HepG2 (cell line): ENCODE measurements at regions not wholly inside any gene's neighbourhood (a gene's known extent, or its start where the extent isn't known, plus 50 kb on each side); places are given as distances from the start of the nearest gene placed in this dataset.

ENCODE experiments used
- ATAC-seq: fragments of 200-7000 bp; cut with Tn5 transposase; 3 replicates; pipeline ENCODE4 v1.9.1; 2020; ENCODE audit warnings: mild to moderate bottlenecking, moderate library complexity
- BruUV-seq: library from RNA; stranded (reverse); fragments of 400-500 nt; replicated peaks from 2 replicates; lab custom pipeline; 2021; lab: Mats Ljungman, UMichigan
- CTCF ChIA-PET: fragments of 300-600 bp; formaldehyde crosslinking; extraction: SDS; loops from one replicate; lab custom pipeline; 2021; ENCODE audit warnings: low total read pairs, inconsistent platforms, low intra/inter-chr PET ratio; lab: Yijun Ruan, JAX
- POLR2A ChIA-PET: fragments of 350-600 bp; sonication (Branson Sonifier 250); formaldehyde crosslinking; loops from one replicate; lab custom pipeline; 2020; ENCODE audit warnings: antibody characterized with exemption, inconsistent platforms; lab: Yijun Ruan, JAX
- DNase-seq: peaks from one replicate; pipeline ENCODE4 v3.0.0-alpha.2; 2015; ENCODE audit warnings: low spot score
- FAIRE-seq: peaks from 3 replicates; lab custom pipeline; 2011; peaks lifted over from hg19 to GRCh38; lab: Jason Lieb, UNC
- H2AFZ ChIP-seq: one replicate; pipeline ENCODE4 v1.6.1; 2011; ENCODE audit warnings: low read length, inconsistent platforms
- H3K27ac ChIP-seq: fragments of 300-600 bp; 3 replicates; pipeline ENCODE4 v1.8.0; 2011; ENCODE audit warnings: mixed run types, mild to moderate bottlenecking, mixed read lengths, low read length, inconsistent platforms; ENCODE audit not compliant: insufficient read depth; ENCODE audit errors: extremely low read length
- H3K27me3 ChIP-seq, 2 experiments: fragments of 200-600 bp in 1 of 2; 2 replicates in 1 of 2; 3 replicates in 1 of 2; pipeline versions ENCODE4 v1.6.0 to v1.8.0; 2011; ENCODE audit warnings: low read length in 2 of 2, mild to moderate bottlenecking in 2 of 2, moderate library complexity in 2 of 2, inconsistent platforms in 1 of 2; ENCODE audit not compliant: insufficient read depth in 2 of 2, control insufficient read depth in 1 of 2
- H3K36me3 ChIP-seq, 2 experiments: fragments of 200-600 bp in 1 of 2; replicated peaks in 1 of 2; 2 replicates in 1 of 2; 3 replicates in 1 of 2; pipeline versions ENCODE4 v1.5.1 to v1.8.0; 2011; ENCODE audit warnings: low read length in 2 of 2, inconsistent platforms in 1 of 2; ENCODE audit not compliant: insufficient read depth in 2 of 2, control insufficient read depth in 1 of 2
- H3K4me1 ChIP-seq: 2 replicates; pipeline ENCODE4 v1.5.1; 2012; ENCODE audit warnings: low read length, inconsistent platforms; ENCODE audit not compliant: insufficient read depth
- H3K4me2 ChIP-seq: 2 replicates; pipeline ENCODE4 v1.6.0; 2011; ENCODE audit warnings: low read depth, low read length, inconsistent platforms
- H3K4me3 ChIP-seq, 3 experiments: fragments of 200-600 bp in 1 of 3; sonication (generic), shearing (Covaris generic) in 1 of 3; replicated peaks in 1 of 3; 2 replicates each; pipeline ENCODE4 v1.5.1; 2011 to 2016; ENCODE audit warnings: low read length in 3 of 3, inconsistent platforms in 2 of 3, low read depth in 2 of 3, mild to moderate bottlenecking in 2 of 3, control low read depth in 1 of 3, mixed read lengths in 1 of 3; ENCODE audit not compliant: insufficient read depth in 1 of 3
- H3K79me2 ChIP-seq: one replicate; pipeline ENCODE4 v1.6.1; 2011; ENCODE audit warnings: low read length, inconsistent platforms; ENCODE audit not compliant: insufficient read depth
- H3K9ac ChIP-seq: 2 replicates; pipeline ENCODE4 v1.6.0; 2011; ENCODE audit warnings: mild to moderate bottlenecking, low read depth, low read length, inconsistent platforms; ENCODE audit not compliant: insufficient read depth
- H3K9me3 ChIP-seq: 2 replicates; pipeline ENCODE4 v1.5.1; 2012; ENCODE audit warnings: mild to moderate bottlenecking, low read length
- H4K20me1 ChIP-seq: 2 replicates; pipeline ENCODE4 v1.6.0; 2011; ENCODE audit warnings: inconsistent platforms, mild to moderate bottlenecking, low read length, moderate library complexity; ENCODE audit not compliant: insufficient read depth
- CBX5 ChIP-seq: sonication (generic); formaldehyde crosslinking; IDR thresholded peaks from 2 replicates; pipeline ENCODE4 v1.4.0; 2020; ENCODE audit warnings: missing genetic modification reagents, borderline replicate concordance
- EZH2 ChIP-seq: conservative IDR thresholded peaks from 2 replicates; pipeline ENCODE4 v1.6.1; 2012; ENCODE audit warnings: mild to moderate bottlenecking, low read depth, low read length, moderate library complexity
- FOXJ3 ChIP-seq: sonication (generic); formaldehyde crosslinking; IDR thresholded peaks from 2 replicates; pipeline ENCODE4 v1.4.0; 2020; ENCODE audit warnings: missing genetic modification reagents, mild to moderate bottlenecking, borderline replicate concordance
- HDAC1 ChIP-seq: sonication (generic); formaldehyde crosslinking; IDR thresholded peaks from 2 replicates; pipeline ENCODE4 v1.5.1; 2020; ENCODE audit warnings: mild to moderate bottlenecking, missing genetic modification reagents
- MBNL3 ChIP-seq: fragments of 250-450 bp; sonication (Bioruptor Pico); conservative IDR thresholded peaks from 2 replicates; pipeline ENCODE4 v1.8.0; 2022; ENCODE audit warnings: mild to moderate bottlenecking, inconsistent platforms
- RFX3 ChIP-seq: IDR thresholded peaks from 2 replicates; pipeline ENCODE4 v1.6.1; 2016; ENCODE audit warnings: missing biosample characterization, missing genetic modification reagents
- SAP130 ChIP-seq: IDR thresholded peaks from 2 replicates; pipeline ENCODE4 v1.6.1; 2016; ENCODE audit warnings: low read depth
- SSRP1 ChIP-seq: IDR thresholded peaks from 2 replicates; pipeline ENCODE4 v1.6.1; 2016; ENCODE audit warnings: control low read depth
- TOPORS ChIP-seq: sonication (generic); formaldehyde crosslinking; IDR thresholded peaks from 2 replicates; pipeline ENCODE4 v1.8.0; 2023; ENCODE audit warnings: mild to moderate bottlenecking, missing genetic modification reagents
- ZBTB7A ChIP-seq: sonication (generic); formaldehyde crosslinking; IDR thresholded peaks from 2 replicates; pipeline ENCODE4 v1.8.0; 2022; ENCODE audit warnings: mild to moderate bottlenecking, missing genetic modification reagents
- ZFAT ChIP-seq: sonication (generic); formaldehyde crosslinking; conservative IDR thresholded peaks from 2 replicates; pipeline ENCODE4 v1.8.1; 2023; ENCODE audit warnings: missing genetic modification reagents, inconsistent platforms
- ZNF101 ChIP-seq: sonication (generic); formaldehyde crosslinking; IDR thresholded peaks from 2 replicates; pipeline ENCODE4 v1.4.0; 2020; ENCODE audit warnings: mild to moderate bottlenecking, low read depth, missing genetic modification reagents, borderline replicate concordance
- ZNF549 ChIP-seq: sonication (generic); formaldehyde crosslinking; IDR thresholded peaks from 2 replicates; pipeline ENCODE4 v1.5.0; 2020; ENCODE audit warnings: missing genetic modification reagents
- WGBS: methylation state at CpG from one replicate; pipeline ENCODE4 v1.1.6; 2017; ENCODE audit warnings: low lambda C conversion rate; 5-methylcytosine and 5-hydroxymethylcytosine counted together
- in situ Hi-C: cut with HindIII; loops from 2 replicates; pipeline ENCODE4 v1.10.0; 2017; ENCODE audit warnings: low pct_unique_long_range_greater_than_20kb; ENCODE audit not compliant: extremely low pct_ligation_motif_present
- intact Hi-C: fragments of 100-400 bp; cut with micrococcal nuclease; formaldehyde crosslinking; loops from one replicate; pipeline ENCODE4 v1.10.0; 2022; ENCODE audit not compliant: unreplicated experiment
- TF ChIP-seq, protein P1 (sequence below): sonication (generic); formaldehyde crosslinking; IDR thresholded peaks from 2 replicates; pipeline ENCODE4 v1.5.0; 2020; ENCODE audit warnings: missing genetic modification reagents
- TF ChIP-seq, protein P2 (sequence below): sonication (generic); formaldehyde crosslinking; IDR thresholded peaks from 2 replicates; pipeline ENCODE4 v1.8.1; 2023; ENCODE audit warnings: mild to moderate bottlenecking, missing genetic modification reagents

DNA sequence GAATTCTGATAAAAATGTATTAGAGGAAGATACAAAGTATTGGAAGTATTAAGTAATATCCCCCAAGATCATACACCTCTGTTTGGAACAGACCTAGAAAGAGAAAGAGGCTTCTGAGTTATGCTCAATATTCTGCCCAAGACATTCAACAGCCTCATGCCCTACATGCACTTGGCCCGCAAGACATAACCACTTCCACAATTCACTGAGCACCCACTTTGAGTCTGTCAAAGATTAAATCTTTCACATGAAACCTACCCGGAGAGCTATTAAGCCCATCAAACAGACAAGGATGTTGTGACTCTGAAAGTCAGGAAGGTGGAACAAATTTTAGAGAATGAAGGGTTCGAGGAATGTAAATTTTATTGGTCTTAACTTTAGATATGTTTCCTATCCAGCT, 344.7 kb upstream of the SYT4 start (continued):
- no peak for TF ChIP-seq ZNF101 (CRISPR knock-in tag)
- TF ChIP-seq RFX3 (CRISPR knock-in tag) = no peak
- no peak for TF ChIP-seq MBNL3
- no peak for TF ChIP-seq CBX5 (CRISPR knock-in tag)
- TF ChIP-seq TOPORS (CRISPR knock-in tag) = no peak
- TF ChIP-seq, protein P1, sequence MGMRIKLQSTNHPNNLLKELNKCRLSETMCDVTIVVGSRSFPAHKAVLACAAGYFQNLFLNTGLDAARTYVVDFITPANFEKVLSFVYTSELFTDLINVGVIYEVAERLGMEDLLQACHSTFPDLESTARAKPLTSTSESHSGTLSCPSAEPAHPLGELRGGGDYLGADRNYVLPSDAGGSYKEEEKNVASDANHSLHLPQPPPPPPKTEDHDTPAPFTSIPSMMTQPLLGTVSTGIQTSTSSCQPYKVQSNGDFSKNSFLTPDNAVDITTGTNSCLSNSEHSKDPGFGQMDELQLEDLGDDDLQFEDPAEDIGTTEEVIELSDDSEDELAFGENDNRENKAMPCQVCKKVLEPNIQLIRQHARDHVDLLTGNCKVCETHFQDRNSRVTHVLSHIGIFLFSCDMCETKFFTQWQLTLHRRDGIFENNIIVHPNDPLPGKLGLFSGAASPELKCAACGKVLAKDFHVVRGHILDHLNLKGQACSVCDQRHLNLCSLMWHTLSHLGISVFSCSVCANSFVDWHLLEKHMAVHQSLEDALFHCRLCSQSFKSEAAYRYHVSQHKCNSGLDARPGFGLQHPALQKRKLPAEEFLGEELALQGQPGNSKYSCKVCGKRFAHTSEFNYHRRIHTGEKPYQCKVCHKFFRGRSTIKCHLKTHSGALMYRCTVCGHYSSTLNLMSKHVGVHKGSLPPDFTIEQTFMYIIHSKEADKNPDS = no peak
- TF ChIP-seq ZFAT (CRISPR knock-in tag) = no peak
- no peak for TF ChIP-seq EZH2
- TF ChIP-seq SAP130 (CRISPR knock-in tag) = no peak
- TF ChIP-seq, protein P2, sequence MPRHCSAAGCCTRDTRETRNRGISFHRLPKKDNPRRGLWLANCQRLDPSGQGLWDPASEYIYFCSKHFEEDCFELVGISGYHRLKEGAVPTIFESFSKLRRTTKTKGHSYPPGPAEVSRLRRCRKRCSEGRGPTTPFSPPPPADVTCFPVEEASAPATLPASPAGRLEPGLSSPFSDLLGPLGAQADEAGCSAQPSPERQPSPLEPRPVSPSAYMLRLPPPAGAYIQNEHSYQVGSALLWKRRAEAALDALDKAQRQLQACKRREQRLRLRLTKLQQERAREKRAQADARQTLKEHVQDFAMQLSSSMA (CRISPR knock-in tag) = no peak
- no peak for TF ChIP-seq SSRP1 (CRISPR knock-in tag)
- TF ChIP-seq HDAC1 (CRISPR knock-in tag) = no peak

DNA sequence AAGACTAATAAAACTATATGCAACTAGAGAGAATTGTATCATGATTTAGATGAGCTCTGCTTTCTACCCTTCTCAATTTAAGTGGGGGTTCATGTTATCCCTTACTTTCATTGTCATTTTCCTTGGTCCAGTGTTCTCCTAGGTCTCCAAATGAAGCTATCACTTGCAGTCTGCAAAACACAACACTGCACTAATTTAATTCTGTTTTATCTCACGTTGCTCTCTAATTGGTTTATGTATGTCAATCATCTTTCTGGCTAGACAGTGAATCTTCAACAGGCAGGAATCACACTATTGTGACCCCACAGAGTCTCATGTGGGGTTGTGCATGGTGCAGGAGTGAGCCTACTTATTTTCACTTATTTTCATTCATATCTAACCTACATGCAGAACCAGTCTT, 348.3 kb upstream of the SYT4 start:
- TF ChIP-seq FOXJ3 (CRISPR knock-in tag) (no peak), ZNF549 (CRISPR knock-in tag) (no peak), ZBTB7A (no peak)
- no peaks in the 10 kb centered on the region for H3K9me3 ChIP-seq
- H3K27me3 ChIP-seq = no peaks in the 10 kb centered on the region
- no peak overlapping the region for H3K4me3 ChIP-seq
- ChIA-PET CTCF (no interaction called here), POLR2A (no interaction called here)
- in situ Hi-C loops (loop anchor here (25.0 kb wide), 1 partner anchor 1587 kb away; no protein-coding TSS in a partner anchor), intact Hi-C loops (no loop called here)
- H3K79me2 ChIP-seq = no peaks in the 10 kb centered on the region
- ATAC-seq (no peak), FAIRE-seq (no peak), DNase-seq (no peak)
- 0% methylated on average over 1 of the region's 1 CpG for WGBS
- H3K4me1 ChIP-seq = no peaks in the 10 kb centered on the region
- no peak overlapping the region for H3K4me2 ChIP-seq
- no peak overlapping the region for H3K9ac ChIP-seq
- BruUV-seq = no TSS peak
- H3K27ac ChIP-seq = no peak overlapping the region
- no peaks in the 10 kb centered on the region for H4K20me1 ChIP-seq
- H2AFZ ChIP-seq = no peak overlapping the region
- no peaks in the 10 kb centered on the region for H3K36me3 ChIP-seq
